ENCODE measurements at regions not wholly inside any gene's neighbourhood (a gene's known extent, or its start where the extent isn't known, plus 50 kb on each side); places are given as distances from the start of the nearest gene placed in this dataset.
A peak's percentile ranks its signal among the peaks of the same experiment; 100 is the strongest.

DNA sequence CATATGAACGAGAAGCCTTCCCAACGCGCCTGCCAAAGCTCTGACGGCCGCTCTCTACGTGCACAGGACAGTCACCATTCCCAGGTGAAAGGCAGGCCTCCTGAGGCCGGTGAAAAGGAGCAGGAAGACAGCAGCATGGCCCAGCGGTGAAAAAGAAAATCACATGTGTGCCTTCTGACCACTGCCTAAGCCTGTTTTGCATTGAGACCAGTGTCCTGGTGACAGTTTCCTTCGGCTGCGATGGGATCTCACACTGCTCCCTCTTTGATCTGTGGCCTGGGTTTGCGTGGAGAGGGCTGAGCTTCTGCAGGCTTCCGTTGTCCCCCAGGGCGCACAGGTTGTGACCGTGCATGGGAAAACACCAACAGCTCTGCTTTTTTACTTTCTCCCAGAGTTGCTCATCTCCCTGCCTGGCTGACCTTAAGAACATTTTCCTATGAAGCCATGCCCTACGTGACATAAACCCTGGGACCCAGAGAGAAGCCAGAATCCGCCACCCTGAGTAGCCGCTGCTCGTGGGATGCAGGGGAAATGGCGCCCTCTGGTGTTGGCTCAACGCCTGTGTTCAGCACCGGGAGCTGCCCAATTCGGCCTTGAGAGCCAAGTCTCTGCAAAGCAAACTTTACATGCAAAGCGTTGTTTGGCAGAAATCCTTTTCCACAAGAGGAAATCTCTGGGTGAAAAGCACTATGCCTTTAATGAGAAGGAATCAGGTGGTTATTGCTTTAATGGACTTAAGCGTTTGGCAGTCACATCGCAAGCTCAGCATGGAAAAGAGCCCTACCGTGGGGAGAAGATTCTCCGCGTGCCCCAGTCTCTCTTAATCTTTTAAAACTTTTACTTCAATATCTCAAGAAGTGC, 112.2 kb upstream of the GPR12 start:
- no peak overlapping the region for H3K4me3 ChIP-seq (ENCODE audit: low read depth, low read length)
- ChIA-PET POLR2A (no interaction called here), CTCF (interaction anchor here (0.7 to 3.3 kb wide), 12 partner anchors 9 to 702 kb away, joined by 3 to 19 read pairs (median 4); no protein-coding TSS in a partner anchor)
- no peak for DNase-seq (ENCODE audit: low read depth, low spot score)
- TF ChIP-seq, protein P1, sequence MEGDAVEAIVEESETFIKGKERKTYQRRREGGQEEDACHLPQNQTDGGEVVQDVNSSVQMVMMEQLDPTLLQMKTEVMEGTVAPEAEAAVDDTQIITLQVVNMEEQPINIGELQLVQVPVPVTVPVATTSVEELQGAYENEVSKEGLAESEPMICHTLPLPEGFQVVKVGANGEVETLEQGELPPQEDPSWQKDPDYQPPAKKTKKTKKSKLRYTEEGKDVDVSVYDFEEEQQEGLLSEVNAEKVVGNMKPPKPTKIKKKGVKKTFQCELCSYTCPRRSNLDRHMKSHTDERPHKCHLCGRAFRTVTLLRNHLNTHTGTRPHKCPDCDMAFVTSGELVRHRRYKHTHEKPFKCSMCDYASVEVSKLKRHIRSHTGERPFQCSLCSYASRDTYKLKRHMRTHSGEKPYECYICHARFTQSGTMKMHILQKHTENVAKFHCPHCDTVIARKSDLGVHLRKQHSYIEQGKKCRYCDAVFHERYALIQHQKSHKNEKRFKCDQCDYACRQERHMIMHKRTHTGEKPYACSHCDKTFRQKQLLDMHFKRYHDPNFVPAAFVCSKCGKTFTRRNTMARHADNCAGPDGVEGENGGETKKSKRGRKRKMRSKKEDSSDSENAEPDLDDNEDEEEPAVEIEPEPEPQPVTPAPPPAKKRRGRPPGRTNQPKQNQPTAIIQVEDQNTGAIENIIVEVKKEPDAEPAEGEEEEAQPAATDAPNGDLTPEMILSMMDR (IDR thresholded peaks at IDR 0.05; ENCODE audit: insufficient read depth, low read length, missing control alignments): peak; percentile 83

DNA sequence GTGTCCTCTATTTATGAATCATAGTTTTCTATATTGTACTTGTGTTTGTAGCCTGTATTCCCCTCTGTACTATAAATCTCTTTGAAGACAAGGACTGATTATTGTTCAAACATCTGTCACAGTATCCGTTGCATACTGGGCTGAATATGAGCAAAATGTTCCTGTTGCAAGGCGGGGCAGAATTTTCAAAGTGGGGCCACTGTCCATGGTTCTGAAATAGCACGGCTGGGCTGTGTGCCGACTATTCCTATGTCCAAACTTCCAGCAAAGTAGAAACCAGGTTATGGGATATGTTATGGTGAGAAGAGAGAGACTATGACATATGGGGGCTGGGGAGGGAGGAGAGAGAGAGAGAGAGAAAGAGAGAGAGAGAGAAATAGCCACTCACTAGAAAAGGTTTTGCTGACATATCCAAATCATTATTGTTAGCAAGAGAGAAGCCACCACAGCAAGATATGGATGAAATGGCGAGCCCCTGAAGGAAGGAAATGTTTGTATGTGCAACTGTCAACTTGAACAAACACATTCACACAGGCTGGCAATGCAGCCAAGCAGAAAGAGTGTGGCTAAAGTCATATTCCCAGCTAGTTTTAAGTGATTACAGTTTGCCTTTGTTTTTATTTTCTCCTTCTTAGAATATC, 107.0 kb upstream of the GPR12 start:
- ChIA-PET CTCF (no interaction called here), POLR2A (no interaction called here)
- H3K4me3 ChIP-seq (ENCODE audit: low read depth, low read length): no peak overlapping the region
- TF ChIP-seq, protein P1 (IDR thresholded peaks at IDR 0.05; ENCODE audit: insufficient read depth, low read length, missing control alignments): no peak
- DNase-seq (ENCODE audit: low read depth, low spot score): no peak

DNA sequence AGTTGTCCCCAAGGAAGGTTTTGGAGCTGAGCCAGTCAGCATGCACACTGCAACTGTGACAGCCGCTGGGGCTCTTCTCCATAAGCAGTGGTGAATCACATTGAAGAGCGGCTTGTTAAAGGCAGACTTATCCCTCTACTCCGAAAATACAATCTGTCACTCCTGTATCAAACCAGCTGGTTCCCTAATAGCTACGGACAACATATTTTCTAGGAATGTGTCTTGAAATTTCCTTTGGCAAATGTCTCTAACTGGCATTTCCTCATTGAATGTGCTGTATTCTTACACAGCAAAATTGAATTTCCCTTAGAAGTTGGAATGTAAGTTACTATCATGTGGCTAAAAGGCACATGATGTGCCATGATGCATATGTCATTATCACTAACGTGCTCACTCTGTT, 104.0 kb upstream of the GPR12 start:
- TF ChIP-seq, protein P1 (IDR thresholded peaks at IDR 0.05; ENCODE audit: insufficient read depth, low read length, missing control alignments): no peak
- CTCF ChIA-PET: no interaction called here
- POLR2A ChIA-PET: no interaction called here

DNA sequence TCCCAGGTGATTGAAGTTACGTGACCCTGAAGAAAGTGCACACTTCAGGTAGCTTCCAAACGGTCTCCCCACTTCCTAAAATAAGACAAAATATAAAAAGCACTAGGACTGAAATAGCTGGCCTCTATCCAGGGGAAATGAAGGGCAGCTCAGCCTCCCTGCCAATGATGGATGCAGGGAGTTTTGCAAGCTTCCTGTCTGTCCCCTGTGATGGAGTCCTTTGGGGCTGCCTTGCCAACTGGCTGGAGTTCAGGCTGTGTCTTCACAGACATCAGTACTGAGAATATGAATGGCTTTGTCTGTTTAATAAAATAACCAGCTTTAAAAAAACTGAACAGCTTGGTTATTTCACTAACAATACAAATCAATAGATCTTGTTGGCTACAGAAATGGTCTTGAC, 101.4 kb upstream of the GPR12 start:
- CTCF ChIA-PET: no interaction called here
- no peak overlapping the region for H3K4me3 ChIP-seq (ENCODE audit: low read depth, low read length)
- no peak for DNase-seq (ENCODE audit: low read depth, low spot score)
- TF ChIP-seq, protein P1 (IDR thresholded peaks at IDR 0.05; ENCODE audit: insufficient read depth, low read length, missing control alignments): no peak
- POLR2A ChIA-PET: no interaction called here

More for the DNA sequence above, 104.0 kb upstream of the GPR12 start:
- DNase-seq (ENCODE audit: low read depth, low spot score): no peak
- H3K4me3 ChIP-seq (ENCODE audit: low read depth, low read length): no peak overlapping the region

DNA sequence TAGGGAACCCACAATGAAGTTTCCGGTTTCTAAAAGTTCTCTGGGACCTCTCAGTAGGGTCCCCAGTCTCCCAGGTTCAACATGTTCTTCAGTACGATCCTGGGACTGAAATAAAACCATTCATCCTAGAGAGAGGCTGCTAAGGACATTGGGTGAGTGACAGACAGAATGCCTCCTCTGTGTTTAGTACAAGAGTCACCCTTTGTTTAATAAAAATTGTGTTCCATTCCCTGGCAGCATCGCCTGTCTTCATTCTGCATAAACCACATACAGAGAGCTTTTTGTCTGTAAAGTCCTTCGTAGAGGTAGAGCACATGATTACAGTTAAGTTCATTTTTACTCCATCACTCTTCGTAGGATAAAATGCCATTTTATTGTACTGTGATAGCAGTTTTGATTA, 95.3 kb upstream of the GPR12 start:
- no peak overlapping the region for H3K4me3 ChIP-seq (ENCODE audit: low read depth, low read length)
- ChIA-PET POLR2A (no interaction called here), CTCF (interaction anchor here (0.9 kb wide), 1 partner anchor 75 kb away, joined by 3 read pairs; no protein-coding TSS in a partner anchor)
- DNase-seq (ENCODE audit: low read depth, low spot score): no peak
- TF ChIP-seq, protein P1 (IDR thresholded peaks at IDR 0.05; ENCODE audit: insufficient read depth, low read length, missing control alignments): no peak

DNA sequence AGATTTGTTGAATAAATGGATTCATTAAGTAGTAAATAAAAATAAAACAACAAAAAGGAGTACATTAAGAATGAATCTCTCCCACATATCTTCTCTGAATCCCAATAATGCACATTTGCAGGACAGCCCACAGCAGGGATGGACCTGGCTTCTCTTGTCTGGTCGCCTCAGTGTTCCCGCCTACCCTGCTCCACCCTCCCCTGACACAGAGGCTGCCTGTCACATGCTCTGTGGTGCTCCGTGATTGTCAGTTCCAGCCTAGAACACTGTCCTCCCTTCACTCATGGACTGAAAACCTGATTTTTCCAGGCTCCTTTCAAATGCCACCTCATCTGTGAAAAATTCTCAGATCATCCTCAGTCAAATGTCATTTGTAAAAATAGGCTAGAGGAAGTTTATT, 94.5 kb upstream of the GPR12 start:
- no peak for DNase-seq (ENCODE audit: low read depth, low spot score)
- ChIA-PET POLR2A (no interaction called here), CTCF (no interaction called here)
- TF ChIP-seq, protein P1 (IDR thresholded peaks at IDR 0.05; ENCODE audit: insufficient read depth, low read length, missing control alignments): no peak
- H3K4me3 ChIP-seq (ENCODE audit: low read depth, low read length): no peak overlapping the region
